Stimulated activated naive CD4-positive, alpha-beta T cell (primary cell): ENCODE measurements at regions not wholly inside any gene's neighbourhood (a gene's known extent, or its start where the extent isn't known, plus 50 kb on each side); places are given as distances from the start of the nearest gene placed in this dataset.
"Not testable (repeated sequence)": the region's sequence is repeated elsewhere in the genome, so short reads cannot be mapped to it uniquely, and the experiment has no call there.

Source experiments
- DNase-seq, 6 experiments: peaks; one replicate each; lab custom pipeline; 2025; lab: John Stamatoyannopoulos, UW

GRCh38 chr5:97544678-97545077 is 361.6 kb upstream of the RIOK2 start:
- DNase-seq, result no peak

DNA sequence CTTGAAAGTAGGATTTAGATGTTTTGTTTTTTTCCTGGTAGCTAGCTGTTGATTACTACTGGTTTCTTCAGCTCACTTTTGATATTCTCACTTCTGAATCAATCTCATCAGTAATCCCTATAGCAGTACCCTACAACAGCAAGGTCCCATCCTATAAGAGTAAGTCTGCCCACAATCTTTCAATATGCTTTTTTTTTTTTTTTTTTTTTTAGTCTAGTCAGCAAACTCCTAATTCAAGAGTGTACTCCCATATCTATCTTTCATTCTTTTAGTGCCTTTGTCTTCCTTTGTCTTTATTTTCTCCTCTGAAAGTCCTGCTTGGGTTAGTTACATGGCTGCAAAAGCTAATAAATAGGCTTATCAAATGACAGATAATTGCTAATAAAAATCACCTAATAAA is 362.4 kb upstream of the RIOK2 start:
- no peak for DNase-seq

GRCh38 chr5:97545886-97546535 is 363.0 kb upstream of the RIOK2 start:
- no peak for DNase-seq

GRCh38 chr5:97547430-97547829 is 364.4 kb upstream of the RIOK2 start:
- no peak for DNase-seq

- no peak for DNase-seq
Observed at GRCh38 chr5:97547999-97548738, 365.1 kb upstream of the RIOK2 start.

DNA sequence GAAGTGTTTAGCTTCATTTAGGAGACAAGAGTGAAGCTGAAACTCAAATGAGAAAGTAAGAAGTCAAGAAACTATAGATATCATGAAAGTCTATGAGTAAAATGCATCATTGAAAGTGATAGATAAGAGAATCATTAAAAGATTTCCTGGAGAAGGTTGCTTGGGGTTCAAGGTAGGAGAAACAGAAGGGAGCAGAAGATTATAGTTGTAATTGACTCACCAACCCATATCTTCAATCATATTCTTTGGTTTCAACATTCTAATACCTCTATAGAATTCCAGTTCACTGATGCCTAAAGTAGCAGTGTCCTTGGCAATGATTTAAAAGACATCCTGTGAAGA is 365.7 kb upstream of the RIOK2 start:
- no peak for DNase-seq

DNA sequence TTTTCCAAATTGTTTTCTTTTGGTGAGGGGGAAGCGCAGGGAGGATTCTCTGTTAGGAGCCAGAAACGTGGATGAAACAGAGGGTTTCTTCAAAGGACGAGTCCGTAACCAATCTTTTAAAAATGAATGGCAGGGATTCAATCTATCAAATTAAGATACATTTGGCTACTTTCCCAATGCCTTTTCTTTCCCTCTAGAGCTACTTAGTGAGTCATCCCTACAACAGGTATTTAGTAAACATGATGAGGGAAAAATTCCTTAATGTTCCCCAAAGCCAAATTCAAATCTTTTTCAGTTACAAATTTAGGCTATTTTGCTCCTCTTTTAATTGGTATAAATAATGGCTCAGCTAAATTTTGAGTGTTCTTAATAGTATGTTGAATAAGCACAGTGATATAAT is 366.4 kb upstream of the RIOK2 start:
- no peak for DNase-seq

GRCh38 chr5:97550164-97550563 is 367.1 kb upstream of the RIOK2 start:
- no peak for DNase-seq

DNA sequence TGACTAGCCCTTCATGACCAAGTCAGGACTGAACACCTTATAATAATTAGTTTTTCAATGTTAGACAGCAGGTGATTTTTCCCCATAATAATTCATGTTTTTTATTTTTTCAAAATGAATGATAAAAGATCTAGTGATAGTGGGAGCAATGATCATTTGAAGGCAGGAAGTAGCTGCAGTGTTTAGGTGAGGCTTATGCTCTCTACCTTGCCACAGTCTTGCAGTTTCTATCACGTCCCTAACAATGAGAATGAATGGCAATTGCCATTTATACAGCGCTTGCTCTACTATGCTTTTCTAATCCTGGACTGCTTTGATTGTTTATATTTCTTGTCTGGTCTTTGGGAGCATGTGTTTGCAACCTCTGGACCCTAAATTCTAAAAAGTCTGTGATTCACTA is 367.8 kb upstream of the RIOK2 start:
- no peak for DNase-seq

GRCh38 chr5:97553604-97554452 is 370.8 kb upstream of the RIOK2 start:
- no peak for DNase-seq

- no peak for DNase-seq
Observed at GRCh38 chr5:97554977-97555643, 372.1 kb upstream of the RIOK2 start.

GRCh38 chr5:97555644-97555981 is 372.6 kb upstream of the RIOK2 start:
- DNase-seq, result no peak

DNA sequence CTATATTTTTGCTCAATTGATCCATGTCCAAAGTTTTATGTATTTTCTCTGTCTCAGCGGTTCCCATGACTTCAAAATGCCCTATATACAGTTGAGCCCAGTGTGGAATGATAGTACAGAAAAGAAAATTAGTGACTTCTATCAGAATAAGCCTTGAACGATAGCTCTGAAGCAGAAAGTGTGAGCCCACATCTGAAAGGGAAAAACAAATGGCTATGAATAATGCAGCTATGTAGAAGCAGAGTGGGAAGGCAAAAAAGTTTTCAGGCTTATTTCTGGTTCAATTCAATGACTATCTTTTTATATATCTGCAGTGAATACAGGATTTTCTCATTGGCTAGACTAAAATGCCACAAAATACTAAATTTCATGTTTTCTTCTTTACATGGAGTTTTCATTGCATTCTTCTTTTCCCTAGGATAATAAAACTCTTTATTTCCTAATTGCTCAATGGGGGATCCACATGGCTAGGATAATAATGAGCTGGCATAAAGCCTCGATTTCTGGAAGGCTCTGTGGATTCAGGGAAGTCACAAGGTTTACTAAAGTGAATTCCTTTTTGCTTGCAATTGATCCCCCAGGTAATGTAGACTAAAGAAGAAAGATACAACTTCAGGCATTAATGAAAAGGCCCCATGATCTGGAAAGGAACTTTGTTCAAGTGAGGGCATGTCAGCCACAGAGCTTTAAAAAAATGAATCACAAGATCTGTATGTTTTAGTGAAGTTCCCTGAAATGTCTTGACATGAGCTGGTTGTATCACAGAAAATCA is 377.0 kb upstream of the RIOK2 start:
- DNase-seq, result no peak

- DNase-seq, result no peak
Observed at GRCh38 chr5:97560599-97560993, 377.5 kb upstream of the RIOK2 start.

- DNase-seq, result no peak
Observed at GRCh38 chr5:97563050-97563657, 380.1 kb upstream of the RIOK2 start.

- no peak for DNase-seq
Observed at GRCh38 chr5:97568382-97568781, 385.3 kb upstream of the RIOK2 start.

GRCh38 chr5:97570242-97570641 is 387.2 kb upstream of the RIOK2 start:
- DNase-seq, result no peak

DNA sequence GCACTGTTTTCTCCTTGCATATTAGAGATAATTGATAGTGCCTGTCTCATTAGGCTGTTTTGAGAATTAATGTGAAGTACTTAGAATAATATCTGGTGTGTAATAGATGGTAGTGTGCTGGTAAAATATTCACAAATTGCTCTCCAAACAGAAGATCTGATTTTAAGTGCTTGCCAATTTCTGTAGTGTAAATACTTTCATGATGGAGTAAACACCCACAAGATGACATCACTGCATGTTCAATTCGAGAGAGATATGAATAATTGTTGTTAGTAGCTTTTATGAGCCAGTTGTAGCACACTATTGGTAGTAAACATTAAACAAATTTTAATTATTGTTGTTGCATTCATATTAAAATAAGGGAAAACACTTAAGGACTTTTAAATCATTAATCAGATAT is 392.3 kb upstream of the RIOK2 start:
- no peak for DNase-seq

- no peak for DNase-seq
Observed at GRCh38 chr5:97576956-97577355, 393.9 kb upstream of the RIOK2 start.

GRCh38 chr5:97579977-97580376 is 396.9 kb upstream of the RIOK2 start:
- DNase-seq, result not testable (repeated sequence)

DNA sequence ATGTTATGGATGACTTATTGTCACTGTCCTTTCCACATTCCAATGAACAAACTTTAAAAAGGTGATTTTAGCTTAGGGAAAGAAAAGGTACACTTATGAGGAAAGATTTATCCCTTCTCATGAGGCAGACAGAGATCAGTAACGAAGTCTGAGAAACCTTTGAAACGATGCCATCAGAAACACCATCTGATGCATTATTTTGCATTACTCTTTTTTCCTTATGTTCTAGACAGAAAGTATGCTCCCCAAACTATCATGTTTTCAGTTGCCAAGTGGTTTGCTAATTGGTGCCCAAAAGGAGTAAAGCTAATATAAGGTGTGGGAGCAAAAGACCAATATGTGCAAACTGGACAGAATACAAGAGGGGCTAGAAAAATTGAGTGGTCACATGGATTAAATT is 397.7 kb upstream of the RIOK2 start:
- no peak for DNase-seq
